ENCODE measurements at regions not wholly inside any gene's neighbourhood (a gene's known extent, or its start where the extent isn't known, plus 50 kb on each side); places are given as distances from the start of the nearest gene placed in this dataset.

DNA sequence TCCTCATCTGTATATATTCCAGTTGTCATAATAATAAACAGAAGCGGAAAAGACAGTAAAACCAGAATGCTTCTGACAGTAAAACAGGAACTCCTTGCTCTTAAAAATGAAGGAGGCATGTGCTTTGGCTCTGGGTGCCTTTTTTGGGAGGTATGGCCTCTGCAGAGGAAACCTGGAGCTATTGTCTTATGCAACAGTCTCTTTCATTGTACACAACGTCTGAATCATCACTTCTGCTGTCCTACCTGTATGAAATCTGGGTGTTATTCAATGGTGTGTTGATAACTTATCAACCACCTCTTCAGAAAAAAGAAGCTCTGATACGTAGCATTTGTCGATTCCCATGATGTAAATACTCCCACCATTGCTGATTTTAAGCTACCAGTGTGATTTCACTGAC, 64.8 kb downstream of the CDCA7 start:
- Histone ChIP-seq H3K36me3 (no peaks in the 10 kb centered on the region), H3K9me3 (no peaks in the 10 kb centered on the region), H3K27me3 (peaks cover 0 to 3% (median 0%) of the 10 kb centered on the region in 9 donors), H3K4me3 (no peak overlapping the region), H3K4me1 (no peaks in the 10 kb centered on the region), H3K27ac (no peak overlapping the region)
- intact Hi-C loops (cut with DNase I): no loop called here
- ATAC-seq (no peak), DNase-seq (no peak)
- TF ChIP-seq, protein P1, sequence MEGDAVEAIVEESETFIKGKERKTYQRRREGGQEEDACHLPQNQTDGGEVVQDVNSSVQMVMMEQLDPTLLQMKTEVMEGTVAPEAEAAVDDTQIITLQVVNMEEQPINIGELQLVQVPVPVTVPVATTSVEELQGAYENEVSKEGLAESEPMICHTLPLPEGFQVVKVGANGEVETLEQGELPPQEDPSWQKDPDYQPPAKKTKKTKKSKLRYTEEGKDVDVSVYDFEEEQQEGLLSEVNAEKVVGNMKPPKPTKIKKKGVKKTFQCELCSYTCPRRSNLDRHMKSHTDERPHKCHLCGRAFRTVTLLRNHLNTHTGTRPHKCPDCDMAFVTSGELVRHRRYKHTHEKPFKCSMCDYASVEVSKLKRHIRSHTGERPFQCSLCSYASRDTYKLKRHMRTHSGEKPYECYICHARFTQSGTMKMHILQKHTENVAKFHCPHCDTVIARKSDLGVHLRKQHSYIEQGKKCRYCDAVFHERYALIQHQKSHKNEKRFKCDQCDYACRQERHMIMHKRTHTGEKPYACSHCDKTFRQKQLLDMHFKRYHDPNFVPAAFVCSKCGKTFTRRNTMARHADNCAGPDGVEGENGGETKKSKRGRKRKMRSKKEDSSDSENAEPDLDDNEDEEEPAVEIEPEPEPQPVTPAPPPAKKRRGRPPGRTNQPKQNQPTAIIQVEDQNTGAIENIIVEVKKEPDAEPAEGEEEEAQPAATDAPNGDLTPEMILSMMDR (IDR thresholded peaks at IDR 0.05): no peak
- WGBS, 4 donors: 41 to 58% (median 52%) methylated on average over 4 of the region's 4 CpGs

DNA sequence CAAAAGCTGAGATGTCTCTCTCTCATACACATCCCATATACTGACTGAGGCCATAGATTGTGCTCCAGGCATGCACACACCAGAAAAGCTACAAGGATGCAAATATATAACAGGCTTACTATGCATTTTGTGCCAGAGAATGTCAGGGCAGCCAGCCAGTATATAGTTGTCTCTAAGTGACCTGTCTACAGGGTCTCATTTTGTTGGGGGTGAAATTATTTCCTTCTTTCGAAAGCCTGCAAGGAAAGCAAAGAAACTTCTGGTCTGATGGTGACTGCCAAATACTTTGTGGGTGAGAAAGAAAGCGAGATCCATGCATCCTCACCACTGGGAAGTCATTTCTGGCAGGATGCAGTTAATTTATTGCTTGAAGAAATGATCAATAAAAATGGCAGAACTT, 70.2 kb downstream of the CDCA7 start:
- no peak for TF ChIP-seq POLR2A (IDR thresholded peaks at IDR 0.05)
- TF ChIP-seq, protein P1 (IDR thresholded peaks at IDR 0.05): no peak
- H3K9me3 ChIP-seq: no peaks in the 10 kb centered on the region
- intact Hi-C loops (cut with DNase I): no loop called here
- no peaks in the 10 kb centered on the region for H3K36me3 ChIP-seq
- H3K27ac ChIP-seq: no peak overlapping the region
- no peaks in the 10 kb centered on the region for H3K27me3 ChIP-seq
- peaks cover 0 to 15% (median 9%) of the 10 kb centered on the region in 12 donors for H3K4me1 ChIP-seq
- no peak for DNase-seq
- ATAC-seq: no peak
- no peak overlapping the region for H3K4me3 ChIP-seq
- WGBS, 4 donors: 61 to 71% (median 66%) methylated on average over 2 of the region's 2 CpGs

DNA sequence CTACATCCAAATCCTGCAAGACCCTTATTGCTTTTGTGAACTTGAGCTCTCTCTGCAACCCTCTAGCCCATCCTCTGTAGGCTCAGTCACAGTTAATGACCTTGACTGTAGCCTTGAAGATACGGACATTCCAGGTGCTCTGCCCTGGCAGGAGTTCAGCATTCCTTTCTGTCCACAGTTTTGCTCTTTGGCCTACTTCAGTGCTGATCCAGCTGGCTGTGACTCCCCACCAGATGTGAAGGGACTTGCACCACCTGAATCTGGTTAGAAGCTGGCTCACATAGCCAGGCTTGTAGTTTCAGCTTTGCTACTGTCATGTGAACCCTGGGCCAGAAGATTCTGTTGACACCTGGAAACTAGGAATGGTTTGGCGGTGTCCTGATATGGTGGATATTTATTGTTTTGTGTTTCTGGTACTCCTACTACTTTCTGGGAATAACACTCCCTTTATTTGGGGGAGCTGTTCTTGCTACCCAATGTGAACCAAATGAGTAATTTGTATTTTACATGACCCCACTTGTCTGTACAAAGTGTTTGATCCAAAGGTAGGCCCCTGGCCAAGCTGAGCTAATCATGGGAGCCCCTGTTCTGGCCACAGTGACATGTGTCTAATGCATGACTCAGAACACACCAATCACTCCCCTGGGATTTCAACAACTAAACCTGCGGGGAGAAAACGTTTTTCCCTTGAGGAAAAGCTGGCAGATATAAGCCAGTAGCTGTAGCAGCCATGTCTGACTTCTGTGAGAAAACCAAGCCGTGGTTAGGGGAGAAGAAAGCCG, 73.4 kb downstream of the CDCA7 start:
- Histone ChIP-seq H3K9me3 (no peaks in the 10 kb centered on the region), H3K27me3 (peaks cover 0 to 6% (median 0%) of the 10 kb centered on the region in 9 donors), H3K4me3 (no peak overlapping the region), H3K36me3 (no peaks in the 10 kb centered on the region), H3K4me1 (peaks cover 0 to 18% (median 9%) of the 10 kb centered on the region in 12 donors), H3K27ac (peak overlapping the region in 8 of 12 donors; percentile 1 to 68 (median 40))
- TF ChIP-seq, protein P1 (IDR thresholded peaks at IDR 0.05): no peak
- no peak for TF ChIP-seq POLR2A (IDR thresholded peaks at IDR 0.05)
- intact Hi-C loops (cut with DNase I): no loop called here
- WGBS, 4 donors: 40 to 52% (median 48%) methylated on average over 6 of the region's 6 CpGs
- peak; percentile 75 to 95 (median 86) for ATAC-seq
- peak in 4 of 5 donors; percentile 56 to 87 (median 64) for DNase-seq

DNA sequence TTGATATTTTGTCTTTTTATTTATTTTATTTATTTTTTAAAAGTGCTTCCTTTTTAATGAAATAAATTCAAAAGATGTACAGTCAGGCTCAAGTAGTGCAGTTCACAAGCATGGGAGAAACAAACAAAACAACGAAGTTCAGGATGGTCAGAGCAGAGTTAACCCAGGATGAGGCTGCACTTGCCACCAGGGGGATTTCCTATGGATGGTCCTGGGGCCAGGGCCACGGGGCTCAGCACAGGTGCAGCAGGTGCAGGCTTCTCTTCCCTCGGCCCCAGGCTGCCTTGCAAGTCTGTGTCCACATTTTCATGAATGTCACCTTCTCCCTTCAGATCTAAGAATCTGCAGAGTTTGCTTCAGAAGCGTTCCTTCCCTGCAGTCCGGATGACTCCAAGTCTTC, 76.5 kb downstream of the CDCA7 start:
- no peak overlapping the region for H3K27ac ChIP-seq
- H3K27me3 ChIP-seq: peaks cover 0 to 6% (median 0%) of the 10 kb centered on the region in 9 donors
- ATAC-seq: no peak
- no peak for TF ChIP-seq POLR2A (IDR thresholded peaks at IDR 0.05)
- TF ChIP-seq, protein P1 (IDR thresholded peaks at IDR 0.05): no peak
- H3K36me3 ChIP-seq: no peaks in the 10 kb centered on the region
- H3K4me3 ChIP-seq: no peak overlapping the region
- WGBS, 4 donors: 77 to 78% (median 77%) methylated on average over 5 of the region's 5 CpGs
- intact Hi-C loops (cut with DNase I): no loop called here
- peaks cover 0 to 33% (median 12%) of the 10 kb centered on the region in 12 donors for H3K4me1 ChIP-seq
- no peaks in the 10 kb centered on the region for H3K9me3 ChIP-seq
- DNase-seq: no peak
